ENCODE measurements at regions not wholly inside any gene's neighbourhood (a gene's known extent, or its start where the extent isn't known, plus 50 kb on each side); places are given as distances from the start of the nearest gene placed in this dataset.
"Not testable (repeated sequence)": the region's sequence is repeated elsewhere in the genome, so short reads cannot be mapped to it uniquely, and the experiment has no call there.

- no peak for DNase-seq
These were observed 256.1 kb upstream of the MEX3C start for GRCh38 chr18:51453594-51453993.

- no peak for DNase-seq
These were observed 261.4 kb upstream of the MEX3C start for GRCh38 chr18:51458861-51459260.

GRCh38 chr18:51461956-51462355, 264.5 kb upstream of the MEX3C start:
- DNase-seq: no peak

- DNase-seq: no peak
These were observed 266.1 kb upstream of the MEX3C start for GRCh38 chr18:51463483-51464136.

GRCh38 chr18:51478908-51479307, 281.4 kb upstream of the MEX3C start:
- no peak for DNase-seq

- no peak for DNase-seq
These were observed 282.3 kb upstream of the MEX3C start for GRCh38 chr18:51479736-51480135.

- no peak for DNase-seq
These were observed 283.2 kb upstream of the MEX3C start for GRCh38 chr18:51480407-51481261.

GRCh38 chr18:51486735-51487366, 289.4 kb upstream of the MEX3C start:
- no peak for DNase-seq

- no peak for DNase-seq
These were observed 292.9 kb upstream of the MEX3C start for GRCh38 chr18:51490417-51490816.

- no peak for DNase-seq
These were observed 293.4 kb upstream of the MEX3C start for GRCh38 chr18:51490860-51491259.

- no peak for DNase-seq
These were observed 294.3 kb upstream of the MEX3C start for GRCh38 chr18:51491678-51492372.

- no peak for DNase-seq
These were observed 300.8 kb upstream of the MEX3C start for GRCh38 chr18:51498085-51498855.

- DNase-seq: no peak
These were observed 305.9 kb upstream of the MEX3C start for GRCh38 chr18:51503351-51503750.

- DNase-seq: no peak
These were observed 309.3 kb upstream of the MEX3C start for GRCh38 chr18:51506811-51507210.

- DNase-seq: not testable (repeated sequence)
These were observed 310.9 kb upstream of the MEX3C start for GRCh38 chr18:51508410-51508809.

GRCh38 chr18:51510020-51510419, 312.5 kb upstream of the MEX3C start:
- DNase-seq: no peak

- no peak for DNase-seq
These were observed 316.0 kb upstream of the MEX3C start for GRCh38 chr18:51513517-51513916.

- no peak for DNase-seq
These were observed 316.6 kb upstream of the MEX3C start for GRCh38 chr18:51514128-51514527.

- DNase-seq: no peak
These were observed 319.1 kb upstream of the MEX3C start for GRCh38 chr18:51516478-51517038.

GRCh38 chr18:51519571-51519970, 322.1 kb upstream of the MEX3C start:
- no peak for DNase-seq

- DNase-seq: no peak
These were observed 323.2 kb upstream of the MEX3C start for GRCh38 chr18:51520676-51521180.

All from right lung (tissue), 2 donors.